ENCODE measurements at regions not wholly inside any gene's neighbourhood (a gene's known extent, or its start where the extent isn't known, plus 50 kb on each side); places are given as distances from the start of the nearest gene placed in this dataset.

- Histone ChIP-seq H4K91ac (ENCODE audit: insufficient read length, low read depth, low read length) (no peak overlapping the region), H2BK120ac (ENCODE audit: low read depth, low read length, poor library complexity, severe bottlenecking) (no peak overlapping the region), H2BK15ac (ENCODE audit: low read depth, low read length) (no peak overlapping the region), H4K8ac (replicated peaks; ENCODE audit: insufficient read length, low read depth, low read length) (no peak overlapping the region), H3K4me1 (ENCODE audit: insufficient read depth, low read length) (peaks cover 4% of the 10 kb centered on the region; the same call in 1 of the 2 replicates), H4K5ac (ENCODE audit: insufficient read length, low read depth, low read length) (no peak overlapping the region), H2BK12ac (ENCODE audit: insufficient read length, low read depth, low read length) (no peak overlapping the region), H3K9ac (ENCODE audit: extremely low read depth, insufficient read length, low read length) (no peak overlapping the region), H3K9me3 (ENCODE audit: control insufficient read depth, low read depth, low read length) (no peaks in the 10 kb centered on the region), H3K56ac (ENCODE audit: insufficient read length, low read depth, low read length) (no peak overlapping the region), H3K18ac (ENCODE audit: insufficient read length, low read depth, low read length) (no peak overlapping the region), H2BK20ac (ENCODE audit: low read depth, low read length, poor library complexity, severe bottlenecking) (no peak overlapping the region), H3K27me3 (ENCODE audit: insufficient read depth, low read length) (no peaks in the 10 kb centered on the region), H3K4me2 (ENCODE audit: insufficient read depth, insufficient read length, low read length) (no peak overlapping the region), H4K20me1 (ENCODE audit: control insufficient read depth, insufficient read depth, insufficient read length) (no peaks in the 10 kb centered on the region), H2AFZ (ENCODE audit: low read length) (no peak overlapping the region), H3K79me1 (ENCODE audit: insufficient read depth, low read depth, low read length, poor library complexity, severe bottlenecking) (no peaks in the 10 kb centered on the region), H3K27ac (ENCODE audit: insufficient read length, low read depth, low read length) (no peak overlapping the region), H3K4ac (ENCODE audit: low read depth, low read length) (no peak overlapping the region), H3K23me2 (ENCODE audit: insufficient read length, low read depth, low read length, poor library complexity, severe bottlenecking) (no peaks in the 10 kb centered on the region), H3K79me2 (ENCODE audit: insufficient read depth, low read length) (no peaks in the 10 kb centered on the region), H2AK5ac (ENCODE audit: insufficient read length, low read length) (no peak overlapping the region), H3K14ac (ENCODE audit: insufficient read depth, low read length) (no peak overlapping the region), H3K23ac (ENCODE audit: insufficient read length, low read depth, low read length) (no peak overlapping the region), H3T11ph (ENCODE audit: low read length) (no peak overlapping the region), H2BK5ac (ENCODE audit: insufficient read length, low read length) (no peak overlapping the region)
- no peak for TF ChIP-seq CTCF (conservative IDR thresholded peaks at IDR 0.05)
- Mint-ChIP-seq H3K27me3 (ENCODE audit: low read depth) (no peaks in the 10 kb centered on the region), H3K27ac (peak overlapping the region in 1 of 3 experiments; percentile 14; a peak in 1 of 7 replicates), H3K9me3 (no peaks in the 10 kb centered on the region), H3K36me3 (ENCODE audit: insufficient read depth in 1 of 3, low read depth in 3 of 3) (no peaks in the 10 kb centered on the region), H3K4me1 (peaks cover 7% of the 10 kb centered on the region in 2 experiments), H3K4me3 (no peak overlapping the region)
- no peak for DNase-seq
- WGBS (ENCODE audit: extremely low coverage, insufficient read length, low lambda C conversion rate) = no CpG with 5 or more reads among the region's 1 CpG
These were observed 195.7 kb upstream of the MAN1A1 start for GRCh38 chr6:119545245-119545644.

All from H9 (cell line).